ENCODE measurements at regions not wholly inside any gene's neighbourhood (a gene's known extent, or its start where the extent isn't known, plus 50 kb on each side); places are given as distances from the start of the nearest gene placed in this dataset.

DNA sequence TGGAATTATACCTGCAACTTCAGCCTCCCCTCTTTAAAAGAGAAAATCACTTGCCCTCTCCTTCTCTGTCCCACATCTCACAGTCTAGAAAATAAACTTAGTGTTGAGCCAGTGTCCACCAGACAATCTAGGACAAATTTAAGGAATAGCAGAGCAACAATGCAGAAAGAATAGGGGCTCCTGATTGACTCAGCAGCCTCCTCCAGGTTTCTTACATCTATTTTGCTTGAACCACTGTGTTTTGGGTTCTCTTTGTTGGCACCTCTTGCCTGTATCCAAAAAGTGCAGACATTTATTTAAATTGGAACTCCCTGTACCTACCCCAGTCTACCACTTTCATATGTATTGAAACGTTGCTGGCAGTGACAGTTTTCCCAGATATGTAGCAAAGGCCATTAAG lies 133.7 kb upstream of the HSF2 start:
- TF ChIP-seq, protein P1, sequence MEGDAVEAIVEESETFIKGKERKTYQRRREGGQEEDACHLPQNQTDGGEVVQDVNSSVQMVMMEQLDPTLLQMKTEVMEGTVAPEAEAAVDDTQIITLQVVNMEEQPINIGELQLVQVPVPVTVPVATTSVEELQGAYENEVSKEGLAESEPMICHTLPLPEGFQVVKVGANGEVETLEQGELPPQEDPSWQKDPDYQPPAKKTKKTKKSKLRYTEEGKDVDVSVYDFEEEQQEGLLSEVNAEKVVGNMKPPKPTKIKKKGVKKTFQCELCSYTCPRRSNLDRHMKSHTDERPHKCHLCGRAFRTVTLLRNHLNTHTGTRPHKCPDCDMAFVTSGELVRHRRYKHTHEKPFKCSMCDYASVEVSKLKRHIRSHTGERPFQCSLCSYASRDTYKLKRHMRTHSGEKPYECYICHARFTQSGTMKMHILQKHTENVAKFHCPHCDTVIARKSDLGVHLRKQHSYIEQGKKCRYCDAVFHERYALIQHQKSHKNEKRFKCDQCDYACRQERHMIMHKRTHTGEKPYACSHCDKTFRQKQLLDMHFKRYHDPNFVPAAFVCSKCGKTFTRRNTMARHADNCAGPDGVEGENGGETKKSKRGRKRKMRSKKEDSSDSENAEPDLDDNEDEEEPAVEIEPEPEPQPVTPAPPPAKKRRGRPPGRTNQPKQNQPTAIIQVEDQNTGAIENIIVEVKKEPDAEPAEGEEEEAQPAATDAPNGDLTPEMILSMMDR (IDR thresholded peaks at IDR 0.05), result no peak
- TF ChIP-seq POLR2AphosphoS5 (IDR thresholded peaks at IDR 0.05; ENCODE audit: low read depth, low read length), result no peak

Data from Panc1 (cell line).